CD4-positive, alpha-beta T cell (primary cell): ENCODE measurements at regions not wholly inside any gene's neighbourhood (a gene's known extent, or its start where the extent isn't known, plus 50 kb on each side); places are given as distances from the start of the nearest gene placed in this dataset.
A peak's percentile ranks its signal among the peaks of the same experiment; 100 is the strongest.

Experiments
- ATAC-seq: fragments of 200-7000 bp; cut with Tn5 transposase; one replicate; pipeline ENCODE4 v1.10.0; 2022; ENCODE audit warnings: mild to moderate bottlenecking; ENCODE audit not compliant: poor library complexity
- CTCF ChIA-PET: fragments of 350-600 bp; sonication (Branson Sonifier 250); formaldehyde crosslinking; loops from one replicate; lab custom pipeline; 2021; ENCODE audit warnings: antibody characterized with exemption, inconsistent platforms; lab: Charles Lee
- POLR2A ChIA-PET: fragments of 350-600 bp; sonication (Branson Sonifier 250); formaldehyde crosslinking; loops from one replicate; lab custom pipeline; 2021; ENCODE audit warnings: antibody characterized with exemption, inconsistent platforms; lab: Charles Lee
- DNase-seq, 14 experiments: peaks; one replicate each; pipeline ENCODE4 v3.0.0-alpha.2; 2013 to 2020; ENCODE audit warnings: mixed read lengths in 2 of 14
- H3K27ac ChIP-seq, 2 donors: one replicate each; pipeline versions ENCODE4 v1.5.1 to v1.7.0; 2013; ENCODE audit warnings: low read length in 2 of 2, low read depth in 1 of 2, mild to moderate bottlenecking in 1 of 2
- H3K27me3 ChIP-seq, 2 experiments: 1 replicate in 1 of 2; 2 replicates in 1 of 2; pipeline versions ENCODE4 v1.6.1 to v1.7.0; 2013; ENCODE audit warnings: low read length in 2 of 2, control low read depth in 1 of 2, mild to moderate bottlenecking in 1 of 2, moderate library complexity in 1 of 2; ENCODE audit not compliant: insufficient read depth in 2 of 2, control insufficient read depth in 1 of 2
- H3K36me3 ChIP-seq: one replicate; pipeline ENCODE4 v1.6.1; 2013; ENCODE audit warnings: low read length, control low read depth; ENCODE audit not compliant: insufficient read depth
- H3K4me1 ChIP-seq: one replicate; pipeline ENCODE4 v1.6.1; 2013; ENCODE audit warnings: low read length, control low read depth; ENCODE audit not compliant: insufficient read depth
- H3K4me3 ChIP-seq: one replicate; pipeline ENCODE4 v1.5.1; 2013; ENCODE audit warnings: mild to moderate bottlenecking, low read length, moderate library complexity
- H3K9me3 ChIP-seq, 2 experiments: 1 replicate in 1 of 2; 2 replicates in 1 of 2; pipeline versions ENCODE4 v1.6.1 to v1.7.0; 2013; ENCODE audit warnings: low read length in 2 of 2, mild to moderate bottlenecking in 2 of 2, control low read depth in 1 of 2, moderate library complexity in 1 of 2; ENCODE audit not compliant: control insufficient read depth in 1 of 2, insufficient read depth in 1 of 2
- H3K27ac Mint-ChIP-seq: one replicate; pipeline ENCODE4 v1.8.0; 2020; ENCODE audit warnings: mixed read lengths
- H3K27me3 Mint-ChIP-seq: one replicate; pipeline ENCODE4 v1.8.0; 2021; ENCODE audit warnings: mixed read lengths
- H3K36me3 Mint-ChIP-seq: one replicate; pipeline ENCODE4 v1.8.0; 2021; ENCODE audit warnings: low read depth, mixed read lengths
- H3K4me1 Mint-ChIP-seq: one replicate; pipeline ENCODE4 v1.8.0; 2021; ENCODE audit warnings: low read depth, mixed read lengths
- H3K4me3 Mint-ChIP-seq: one replicate; pipeline ENCODE4 v1.8.0; 2020; ENCODE audit warnings: mild to moderate bottlenecking, mixed read lengths
- H3K9me3 Mint-ChIP-seq: one replicate; pipeline ENCODE4 v1.8.0; 2020; ENCODE audit warnings: mixed read lengths
- CTCF ChIP-seq: fragments of 200-600 bp; IDR thresholded peaks from one replicate; pipeline ENCODE4 v1.8.0; 2022; ENCODE audit warnings: antibody characterized with exemption, mild to moderate bottlenecking
- intact Hi-C, 2 experiments: fragments of 100-400 bp; cut with DNase I in 1 of 2; cut with micrococcal nuclease in 1 of 2; formaldehyde crosslinking; loops; one replicate each; pipeline versions ENCODE4 v1.15.1 to v1.9.0; 2023 to 2025; cut with DNase I, micrococcal nuclease

GRCh38 chr1:58983162-58983561 is 199.3 kb upstream of the JUN start:
- Histone ChIP-seq H3K27me3 (no peaks in the 10 kb centered on the region), H3K27ac (no peak overlapping the region), H3K9me3 (no peaks in the 10 kb centered on the region), H3K4me1 (peaks cover 18% of the 10 kb centered on the region), H3K36me3 (no peaks in the 10 kb centered on the region), H3K4me3 (no peak overlapping the region)
- intact Hi-C loops = no loop called here
- no peak for DNase-seq
- Mint-ChIP-seq H3K36me3 (no peaks in the 10 kb centered on the region), H3K4me1 (peaks cover 28% of the 10 kb centered on the region), H3K27ac (no peak overlapping the region), H3K9me3 (no peaks in the 10 kb centered on the region), H3K4me3 (no peak overlapping the region), H3K27me3 (no peaks in the 10 kb centered on the region)
- POLR2A ChIA-PET = no interaction called here
- ATAC-seq = no peak
- TF ChIP-seq CTCF = no peak
- CTCF ChIA-PET = no interaction called here

- no peak overlapping the region for H3K27ac ChIP-seq
- H3K36me3 Mint-ChIP-seq = no peaks in the 10 kb centered on the region
- H3K4me1 Mint-ChIP-seq = peaks cover 29% of the 10 kb centered on the region
- H3K27me3 Mint-ChIP-seq = no peaks in the 10 kb centered on the region
- no peak overlapping the region for H3K4me3 Mint-ChIP-seq
- no peak for DNase-seq
- POLR2A ChIA-PET = interaction anchor here (0.7 kb wide), 1 partner anchor 19 kb away, joined by 3 read pairs; no protein-coding TSS in a partner anchor
- intact Hi-C loops = no loop called here
- H3K9me3 Mint-ChIP-seq = no peaks in the 10 kb centered on the region
- H3K4me1 ChIP-seq = peaks cover 17% of the 10 kb centered on the region
- H3K36me3 ChIP-seq = no peaks in the 10 kb centered on the region
- ATAC-seq = no peak
- no peak overlapping the region for H3K27ac Mint-ChIP-seq
- H3K27me3 ChIP-seq = no peaks in the 10 kb centered on the region
- H3K9me3 ChIP-seq = no peaks in the 10 kb centered on the region
- CTCF ChIA-PET = no interaction called here
- no peak overlapping the region for H3K4me3 ChIP-seq
- no peak for TF ChIP-seq CTCF
Observed at GRCh38 chr1:58983633-58984245, 199.9 kb upstream of the JUN start.

GRCh38 chr1:58986996-58987767 is 203.3 kb upstream of the JUN start:
- ChIA-PET POLR2A (no interaction called here), CTCF (no interaction called here)
- peaks cover 17% of the 10 kb centered on the region for H3K4me1 Mint-ChIP-seq
- H3K4me1 ChIP-seq = peaks cover 11% of the 10 kb centered on the region
- no peaks in the 10 kb centered on the region for H3K36me3 ChIP-seq
- H3K27ac Mint-ChIP-seq = no peak overlapping the region
- H3K27me3 ChIP-seq = no peaks in the 10 kb centered on the region
- DNase-seq (peak in 4 of 14 experiments; percentile 20 to 50 (median 23)), ATAC-seq (peak; percentile 59)
- no peak overlapping the region for H3K27ac ChIP-seq
- no peaks in the 10 kb centered on the region for H3K9me3 ChIP-seq
- intact Hi-C loops = no loop called here
- no peak overlapping the region for H3K4me3 Mint-ChIP-seq
- TF ChIP-seq CTCF = no peak
- H3K27me3 Mint-ChIP-seq = no peaks in the 10 kb centered on the region
- no peaks in the 10 kb centered on the region for H3K9me3 Mint-ChIP-seq
- H3K36me3 Mint-ChIP-seq = no peaks in the 10 kb centered on the region
- H3K4me3 ChIP-seq = no peak overlapping the region
